Retinal pigment epithelial cell (primary cell): ENCODE measurements at regions not wholly inside any gene's neighbourhood (a gene's known extent, or its start where the extent isn't known, plus 50 kb on each side); places are given as distances from the start of the nearest gene placed in this dataset.

Experiments used
- DNase-seq: peaks from one replicate; pipeline ENCODE4 v3.0.0-alpha.2; 2010; ENCODE audit warnings: low read depth
- H3K4me3 ChIP-seq: 2 replicates; pipeline ENCODE4 v1.5.1; 2011; ENCODE audit warnings: mild to moderate bottlenecking, low read length, control low read depth, moderate library complexity
- TF ChIP-seq, protein P1 (sequence below): conservative IDR thresholded peaks from 2 replicates; pipeline ENCODE4 v1.5.1; 2011; ENCODE audit warnings: low read depth, low read length, control low read depth, inconsistent platforms

DNA sequence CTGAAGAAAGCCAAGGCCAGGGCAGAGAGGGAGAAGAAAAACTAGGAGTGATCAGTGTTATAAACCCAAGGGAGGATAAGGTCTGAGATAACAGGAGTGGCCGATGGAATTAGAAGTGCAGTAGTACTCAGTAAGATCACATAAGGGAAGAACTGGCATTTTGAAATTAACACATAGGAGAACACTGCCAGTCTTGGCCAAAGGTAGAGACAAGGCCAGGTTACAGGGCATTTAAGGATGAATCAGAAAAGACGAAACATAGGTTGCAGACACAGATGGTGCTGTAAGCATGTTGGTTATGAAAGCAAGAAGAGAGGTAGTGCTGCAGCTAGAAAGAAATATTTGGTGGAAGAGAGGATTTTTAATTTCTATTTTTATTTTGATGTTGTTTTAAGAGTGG lies 278.9 kb upstream of the SNX7 start:
- TF ChIP-seq, protein P1, sequence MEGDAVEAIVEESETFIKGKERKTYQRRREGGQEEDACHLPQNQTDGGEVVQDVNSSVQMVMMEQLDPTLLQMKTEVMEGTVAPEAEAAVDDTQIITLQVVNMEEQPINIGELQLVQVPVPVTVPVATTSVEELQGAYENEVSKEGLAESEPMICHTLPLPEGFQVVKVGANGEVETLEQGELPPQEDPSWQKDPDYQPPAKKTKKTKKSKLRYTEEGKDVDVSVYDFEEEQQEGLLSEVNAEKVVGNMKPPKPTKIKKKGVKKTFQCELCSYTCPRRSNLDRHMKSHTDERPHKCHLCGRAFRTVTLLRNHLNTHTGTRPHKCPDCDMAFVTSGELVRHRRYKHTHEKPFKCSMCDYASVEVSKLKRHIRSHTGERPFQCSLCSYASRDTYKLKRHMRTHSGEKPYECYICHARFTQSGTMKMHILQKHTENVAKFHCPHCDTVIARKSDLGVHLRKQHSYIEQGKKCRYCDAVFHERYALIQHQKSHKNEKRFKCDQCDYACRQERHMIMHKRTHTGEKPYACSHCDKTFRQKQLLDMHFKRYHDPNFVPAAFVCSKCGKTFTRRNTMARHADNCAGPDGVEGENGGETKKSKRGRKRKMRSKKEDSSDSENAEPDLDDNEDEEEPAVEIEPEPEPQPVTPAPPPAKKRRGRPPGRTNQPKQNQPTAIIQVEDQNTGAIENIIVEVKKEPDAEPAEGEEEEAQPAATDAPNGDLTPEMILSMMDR = no peak
- no peak overlapping the region for H3K4me3 ChIP-seq
- DNase-seq = no peak

DNA sequence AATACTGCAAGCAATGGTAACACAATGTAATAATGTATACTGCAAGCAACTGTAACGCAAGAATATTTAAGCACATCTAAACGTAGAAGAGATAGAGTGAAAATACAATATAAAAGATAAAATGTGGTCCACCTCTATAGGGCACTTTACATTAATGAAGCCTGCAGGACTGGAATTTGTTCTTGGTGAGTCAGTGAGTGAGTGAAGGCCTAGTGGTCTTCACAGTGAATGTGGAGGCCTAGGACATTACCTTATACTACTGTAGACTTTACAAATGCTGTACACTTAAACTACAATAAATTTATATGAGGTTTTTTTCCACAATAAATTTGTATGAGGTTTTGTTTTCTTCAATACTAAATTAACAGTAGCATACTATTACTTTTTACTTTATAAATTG lies 287.4 kb upstream of the SNX7 start:
- no peak for DNase-seq
- TF ChIP-seq, protein P1 = no peak
- H3K4me3 ChIP-seq = no peak overlapping the region

DNA sequence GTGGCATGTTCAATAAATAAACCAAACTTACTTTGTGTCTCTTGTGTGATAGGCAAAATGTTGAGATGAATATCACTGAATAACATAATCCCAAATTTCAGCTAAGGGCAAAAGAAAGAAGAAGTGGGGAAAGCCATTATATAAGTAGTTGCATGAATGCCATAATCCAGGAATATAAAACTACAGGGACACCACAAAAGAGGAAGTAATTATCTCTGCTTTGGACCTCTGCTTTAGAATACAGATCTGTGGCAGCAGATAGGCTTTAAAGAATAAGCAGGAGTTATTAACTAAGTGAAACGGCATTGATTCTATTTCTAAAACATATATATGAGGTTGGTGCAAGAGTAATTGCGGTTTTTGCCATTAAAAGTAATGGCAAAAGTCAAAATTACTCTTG lies 288.5 kb upstream of the SNX7 start:
- TF ChIP-seq, protein P1 = no peak
- DNase-seq = no peak
- H3K4me3 ChIP-seq = no peak overlapping the region

DNA sequence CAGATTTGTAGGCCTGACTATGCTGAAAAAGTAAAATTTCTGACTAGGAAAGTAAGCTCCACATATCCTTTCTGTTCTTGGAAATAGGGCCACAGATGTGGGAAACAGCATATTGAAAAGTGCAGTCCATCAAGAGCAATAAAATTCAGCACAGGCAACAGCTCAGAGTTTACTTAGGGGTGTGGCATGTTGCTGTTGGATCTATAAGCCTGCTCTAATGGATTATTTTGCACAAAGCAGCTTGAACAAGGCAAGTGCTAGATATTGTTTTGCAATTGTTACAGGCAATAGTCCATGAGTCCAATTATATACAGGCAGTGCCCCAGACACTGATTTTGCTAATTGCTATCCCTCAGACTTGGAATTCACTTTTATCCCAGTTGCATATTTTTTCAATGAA lies 289.8 kb upstream of the SNX7 start:
- DNase-seq = peak; percentile 21
- TF ChIP-seq, protein P1 = no peak
- H3K4me3 ChIP-seq = no peak overlapping the region

DNA sequence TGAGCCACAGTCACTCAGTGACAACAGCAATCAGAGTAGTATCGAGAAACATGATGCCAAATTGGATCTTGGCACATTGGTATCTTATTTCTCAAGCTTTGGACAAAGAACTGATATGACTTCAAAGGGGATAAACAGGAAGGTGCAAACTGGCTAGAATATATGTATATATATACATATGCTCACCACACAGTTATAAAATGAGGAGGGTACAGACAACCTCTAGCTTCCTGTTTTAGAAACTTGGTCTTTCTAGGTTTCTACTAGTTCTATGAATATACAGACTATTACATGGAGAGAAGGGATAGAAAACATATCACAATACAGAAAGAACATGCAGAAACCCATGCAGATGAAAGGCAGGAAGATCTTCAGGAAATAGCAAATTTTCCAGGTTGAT lies 292.1 kb upstream of the SNX7 start:
- no peak overlapping the region for H3K4me3 ChIP-seq
- no peak for DNase-seq
- TF ChIP-seq, protein P1 = no peak

DNA sequence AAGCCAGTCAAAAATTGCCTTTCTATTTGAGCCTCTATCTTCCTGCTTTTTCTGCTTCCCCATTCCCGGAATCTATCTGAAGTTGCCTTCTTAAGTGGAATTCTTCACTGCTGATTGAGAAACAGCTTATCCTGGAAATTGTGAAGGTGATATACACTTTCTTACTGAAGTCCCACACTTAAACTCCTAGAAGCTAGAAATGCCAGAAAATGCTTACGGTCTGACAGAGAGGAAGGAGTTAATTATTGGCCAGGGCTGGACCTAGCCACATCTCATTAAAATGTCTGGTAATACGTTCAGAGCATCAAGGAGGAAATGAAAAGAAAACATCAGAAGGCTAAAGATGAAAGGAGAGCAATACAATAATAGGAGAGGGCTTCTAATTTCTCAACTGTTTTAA lies 292.5 kb upstream of the SNX7 start:
- no peak for DNase-seq
- TF ChIP-seq, protein P1 = no peak
- no peak overlapping the region for H3K4me3 ChIP-seq

DNA sequence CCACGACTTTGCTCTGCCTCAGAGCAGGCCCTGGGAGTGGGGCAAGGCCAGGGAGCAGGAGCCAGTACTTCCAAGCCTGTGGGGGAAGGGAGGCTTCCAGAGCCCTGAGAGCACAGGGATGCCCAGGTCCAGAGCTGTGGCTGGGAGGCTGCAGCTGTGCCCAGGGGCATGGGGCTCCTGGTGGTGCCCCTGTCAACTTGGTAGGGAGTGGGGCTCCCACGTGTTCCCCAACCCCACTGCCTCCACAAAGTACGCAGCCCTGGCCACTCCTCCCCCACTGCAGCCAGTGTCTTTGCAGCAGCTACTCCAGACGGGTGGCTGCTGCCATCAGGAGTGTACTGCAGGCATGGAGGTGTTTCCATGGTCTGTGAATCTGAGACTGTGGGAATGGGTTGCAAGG lies 294.1 kb upstream of the SNX7 start:
- H3K4me3 ChIP-seq = no peak overlapping the region
- DNase-seq = no peak
- TF ChIP-seq, protein P1 = no peak
